DMS153 treated with DMSO at 0.1 percent for 48 hours (cell line): ENCODE measurements at regions not wholly inside any gene's neighbourhood (a gene's known extent, or its start where the extent isn't known, plus 50 kb on each side); places are given as distances from the start of the nearest gene placed in this dataset.

Source experiments
- DNase-seq: peaks from one replicate; lab custom pipeline; 2025; ENCODE audit not compliant: unreplicated experiment; lab: John Stamatoyannopoulos, UW

GRCh38 chr11:120017582-120018150 is 120.2 kb downstream of the TRIM29 start:
- DNase-seq, result peak; percentile 37

- no peak for DNase-seq
These were observed 124.3 kb downstream of the TRIM29 start for GRCh38 chr11:120013325-120014250.

GRCh38 chr11:120012245-120012644 is 125.7 kb downstream of the TRIM29 start:
- no peak for DNase-seq

GRCh38 chr11:120011836-120012235 is 126.1 kb downstream of the TRIM29 start:
- no peak for DNase-seq

- DNase-seq, result no peak
These were observed 127.1 kb downstream of the TRIM29 start for GRCh38 chr11:120010775-120011174.

GRCh38 chr11:120009938-120010337 is 128.0 kb downstream of the TRIM29 start:
- DNase-seq, result no peak

GRCh38 chr11:120007144-120007543 is 130.8 kb downstream of the TRIM29 start:
- DNase-seq, result no peak

- no peak for DNase-seq
These were observed 133.2 kb downstream of the TRIM29 start for GRCh38 chr11:120004723-120005122.

GRCh38 chr11:120001178-120002090 is 136.5 kb downstream of the TRIM29 start:
- peak; percentile 59 for DNase-seq

- no peak for DNase-seq
These were observed 138.7 kb downstream of the TRIM29 start for GRCh38 chr11:119999220-119999619.

- DNase-seq, result no peak
These were observed 141.4 kb downstream of the TRIM29 start for GRCh38 chr11:119996556-119996955.

GRCh38 chr11:119995730-119996491 is 142.0 kb downstream of the TRIM29 start:
- no peak for DNase-seq

- DNase-seq, result peak; percentile 32
These were observed 144.2 kb downstream of the TRIM29 start for GRCh38 chr11:119993722-119994121.

- DNase-seq, result no peak
These were observed 145.5 kb downstream of the TRIM29 start for GRCh38 chr11:119992171-119993051.

GRCh38 chr11:119991669-119992068 is 146.2 kb downstream of the TRIM29 start:
- no peak for DNase-seq

- DNase-seq, result no peak
These were observed 146.9 kb downstream of the TRIM29 start for GRCh38 chr11:119991022-119991404.

- DNase-seq, result no peak
These were observed 147.4 kb downstream of the TRIM29 start for GRCh38 chr11:119990309-119991021.

GRCh38 chr11:119989159-119989821 is 148.6 kb downstream of the TRIM29 start:
- DNase-seq, result no peak

GRCh38 chr11:119985551-119985950 is 152.4 kb downstream of the TRIM29 start:
- DNase-seq, result no peak
